ENCODE measurements at regions not wholly inside any gene's neighbourhood (a gene's known extent, or its start where the extent isn't known, plus 50 kb on each side); places are given as distances from the start of the nearest gene placed in this dataset.

DNA sequence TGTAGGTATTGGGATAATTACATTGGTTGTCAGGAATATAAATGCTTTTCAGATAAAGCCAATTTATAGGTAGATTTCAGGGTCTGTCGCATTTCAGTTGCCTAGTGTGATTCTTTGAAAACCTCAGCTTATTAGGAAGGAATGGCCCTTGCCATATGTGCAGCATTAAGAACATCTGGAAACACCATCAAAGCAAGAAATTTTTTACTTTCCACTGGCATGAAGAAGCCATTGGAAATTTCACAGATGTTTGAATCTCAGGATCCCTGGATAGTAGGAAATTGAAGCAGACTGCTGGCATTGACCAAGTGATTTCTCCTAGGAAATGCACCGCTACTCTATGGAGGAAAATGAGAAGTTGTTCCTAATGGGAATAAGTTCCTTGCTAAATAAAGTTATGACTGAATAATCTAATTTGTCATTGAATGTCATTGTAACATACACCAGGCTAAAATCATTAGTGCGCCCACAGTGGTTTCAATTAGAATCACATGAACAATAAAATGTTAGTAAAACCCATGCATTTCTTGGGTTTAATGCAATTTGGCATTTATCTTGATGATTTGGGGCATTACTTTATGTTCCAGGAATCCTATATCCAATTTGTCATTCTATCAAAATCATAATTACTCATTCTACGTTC lies 950.1 kb downstream of the EPHA7 start:
- no peak for FAIRE-seq
- no TSS peak for BruUV-seq (replicated peaks)
- SMC1A ChIA-PET (ENCODE audit: uncharacterized antibody, unreplicated experiment), result no interaction called here

DNA sequence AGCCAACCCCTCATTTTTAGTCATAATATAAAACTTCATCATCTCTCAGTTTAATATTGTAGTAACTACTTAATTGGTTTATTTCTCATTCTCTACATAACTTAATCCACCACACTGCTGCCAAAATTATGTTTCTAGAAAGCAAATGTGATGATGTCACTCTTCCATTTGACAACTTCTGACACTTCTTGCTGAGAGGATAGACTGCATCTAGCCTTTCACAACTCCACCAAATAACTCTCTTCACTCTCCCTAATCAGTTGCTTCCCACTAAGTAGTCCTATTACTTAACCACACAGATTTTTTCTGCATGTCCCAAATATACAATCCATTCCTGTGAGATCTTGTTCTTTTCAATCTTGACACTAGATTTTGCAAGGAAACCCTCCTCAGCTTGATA lies 951.3 kb downstream of the EPHA7 start:
- H2AFZ ChIP-seq (ENCODE audit: control insufficient read depth, low read depth, low read length), result no peak overlapping the region
- H3K27me3 ChIP-seq (replicated peaks in 1 of 2; ENCODE audit: control insufficient read depth in 2 of 2, insufficient read depth in 2 of 2, low read length in 1 of 2), result no peaks in the 10 kb centered on the region
- DNase-seq (ENCODE audit: low read depth, low spot score), result no peak
- FAIRE-seq, result no peak
- CTCF ChIA-PET, result no interaction called here
- H3K27ac ChIP-seq (ENCODE audit: control insufficient read depth, insufficient read depth), result no peak overlapping the region
- no peak overlapping the region for H3K9ac ChIP-seq (ENCODE audit: control insufficient read depth, insufficient read depth, low read length)
- H3K4me1 ChIP-seq (ENCODE audit: control insufficient read depth, insufficient read depth, low read length), result no peaks in the 10 kb centered on the region
- SMC1A ChIA-PET (ENCODE audit: uncharacterized antibody, unreplicated experiment), result no interaction called here
- TF ChIP-seq JUND (IDR thresholded peaks at IDR 0.05; ENCODE audit: low read depth, low read length) (no peak), SRF (IDR thresholded peaks at IDR 0.05; ENCODE audit: low read depth in 2 of 2, low read length in 2 of 2) (no peak), BACH1 (IDR thresholded peaks at IDR 0.05; ENCODE audit: borderline replicate concordance) (no peak), FOXK2 (IDR thresholded peaks at IDR 0.05) (no peak), CHD2 (IDR thresholded peaks at IDR 0.05; ENCODE audit: borderline replicate concordance, low read depth, low read length) (no peak), CBX3 (IDR thresholded peaks at IDR 0.05; ENCODE audit: borderline replicate concordance, low read depth) (no peak), SIX5 (IDR thresholded peaks at IDR 0.05; ENCODE audit: low read depth, low read length, severe bottlenecking) (no peak), RAD51 (IDR thresholded peaks at IDR 0.05) (no peak), TCF12 (IDR thresholded peaks at IDR 0.05; ENCODE audit: low read depth, low read length) (no peak)
- no peak overlapping the region for H3K4me2 ChIP-seq (ENCODE audit: control insufficient read depth, insufficient read depth)
- no peaks in the 10 kb centered on the region for H3K79me2 ChIP-seq (ENCODE audit: control insufficient read depth, insufficient read depth, low read length)
- POLR2A ChIA-PET, result no interaction called here
- no peak overlapping the region for H3K4me3 ChIP-seq
- H3K36me3 ChIP-seq (ENCODE audit: control insufficient read depth in 2 of 2, insufficient read depth in 2 of 2, low read length in 1 of 2), result no peaks in the 10 kb centered on the region
- no TSS peak for BruUV-seq (replicated peaks)
- in situ Hi-C loops (cut with MboI), result no loop called here
- intact Hi-C loops (cut with micrococcal nuclease; ENCODE audit: unreplicated experiment), result no loop called here
- RAD21 ChIA-PET (ENCODE audit: unreplicated experiment), result no interaction called here
- ATAC-seq, result no peak
- no peaks in the 10 kb centered on the region for H3K9me3 ChIP-seq (replicated peaks; ENCODE audit: control insufficient read depth, insufficient read depth, low read length)
- no peaks in the 10 kb centered on the region for H4K20me1 ChIP-seq (ENCODE audit: control insufficient read depth, insufficient read depth)

More for the DNA sequence above, 950.1 kb downstream of the EPHA7 start:
- H3K4me2 ChIP-seq (ENCODE audit: control insufficient read depth, insufficient read depth), result no peak overlapping the region
- no peaks in the 10 kb centered on the region for H4K20me1 ChIP-seq (ENCODE audit: control insufficient read depth, insufficient read depth)
- no peak overlapping the region for H3K27ac ChIP-seq (ENCODE audit: control insufficient read depth, insufficient read depth)
- no peaks in the 10 kb centered on the region for H3K27me3 ChIP-seq (replicated peaks in 1 of 2; ENCODE audit: control insufficient read depth in 2 of 2, insufficient read depth in 2 of 2, low read length in 1 of 2)
- ATAC-seq (no peak), DNase-seq (ENCODE audit: low read depth, low spot score) (no peak)
- H3K79me2 ChIP-seq (ENCODE audit: control insufficient read depth, insufficient read depth, low read length), result no peaks in the 10 kb centered on the region
- no peak overlapping the region for H3K9ac ChIP-seq (ENCODE audit: control insufficient read depth, insufficient read depth, low read length)
- intact Hi-C loops (cut with micrococcal nuclease; ENCODE audit: unreplicated experiment), result no loop called here
- WGBS (ENCODE audit: insufficient coverage, insufficient replicate concordance, low lambda C conversion rate, missing lambda C conversion rate), result 28% methylated on average over 4 of the region's 4 CpGs
- ChIA-PET POLR2A (no interaction called here), RAD21 (ENCODE audit: unreplicated experiment) (no interaction called here), CTCF (no interaction called here)
- no peaks in the 10 kb centered on the region for H3K9me3 ChIP-seq (replicated peaks; ENCODE audit: control insufficient read depth, insufficient read depth, low read length)
- H3K36me3 ChIP-seq (ENCODE audit: control insufficient read depth in 2 of 2, insufficient read depth in 2 of 2, low read length in 1 of 2), result no peaks in the 10 kb centered on the region
- TF ChIP-seq YBX1 (IDR thresholded peaks at IDR 0.05), result no peak
- TF ChIP-seq BCL11A (IDR thresholded peaks at IDR 0.05; ENCODE audit: low read depth, low read length), result no peak
- TF ChIP-seq MYC (IDR thresholded peaks at IDR 0.05; ENCODE audit: insufficient read depth, insufficient read length, insufficient replicate concordance, low read length, severe bottlenecking), result no peak
- TF ChIP-seq MXI1 (IDR thresholded peaks at IDR 0.05; ENCODE audit: low read depth, low read length), result no peak
- TF ChIP-seq MTA3 (IDR thresholded peaks at IDR 0.05; ENCODE audit: borderline replicate concordance, low read length), result no peak
- H3K4me1 ChIP-seq (ENCODE audit: control insufficient read depth, insufficient read depth, low read length), result no peaks in the 10 kb centered on the region
- no peak overlapping the region for H3K4me3 ChIP-seq
- no peak overlapping the region for H2AFZ ChIP-seq (ENCODE audit: control insufficient read depth, low read depth, low read length)
- in situ Hi-C loops (cut with MboI), result no loop called here

All from GM12878 (cell line).